ENCODE measurements at regions not wholly inside any gene's neighbourhood (a gene's known extent, or its start where the extent isn't known, plus 50 kb on each side); places are given as distances from the start of the nearest gene placed in this dataset.

DNA sequence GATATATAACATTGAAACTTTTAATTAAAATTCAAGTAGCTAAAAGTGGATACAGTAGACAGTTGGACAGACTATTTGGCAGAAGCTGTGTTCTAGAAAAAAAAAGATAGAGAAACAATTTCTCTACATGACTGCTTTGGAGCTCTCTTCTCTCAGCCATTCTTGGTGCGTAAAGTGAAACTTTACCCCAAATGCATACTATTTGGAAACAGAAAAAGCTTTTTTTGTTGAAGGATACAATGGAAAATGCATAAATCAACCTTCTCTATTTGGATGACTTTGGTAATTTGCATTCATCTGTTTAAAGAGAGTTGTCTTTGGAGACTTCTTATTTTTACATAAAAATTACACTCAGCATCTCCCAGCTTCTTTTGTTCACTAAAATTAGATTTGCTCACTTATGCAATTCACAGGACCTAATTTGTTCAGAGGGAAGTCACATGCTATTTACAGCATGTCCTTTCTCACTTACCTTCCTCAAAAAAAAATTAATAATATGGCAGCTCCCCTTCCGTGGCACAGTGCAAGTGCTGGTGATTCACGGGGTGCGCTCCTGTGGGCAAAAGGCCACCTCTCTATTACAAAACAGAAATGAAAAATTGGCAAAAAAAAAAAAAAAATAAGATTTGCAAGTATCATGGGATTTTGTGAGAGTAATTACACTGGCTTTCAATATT lies 498.9 kb downstream of the RERGL start:
- TF ChIP-seq CTCF (IDR thresholded peaks at IDR 0.05): no peak
- TF ChIP-seq POLR2A (IDR thresholded peaks at IDR 0.05): no peak

Measured in Peyer's patch (tissue), 4 donors.